MM.1S (cell line): ENCODE measurements at regions not wholly inside any gene's neighbourhood (a gene's known extent, or its start where the extent isn't known, plus 50 kb on each side); places are given as distances from the start of the nearest gene placed in this dataset.

ENCODE experiments used
- DNase-seq: peaks from one replicate; pipeline ENCODE4 v3.0.0-alpha.2; 2015
- H2AFZ ChIP-seq: fragments of 300-600 bp; sonication (generic); 2 replicates; pipeline ENCODE4 v1.6.0; 2016; ENCODE audit warnings: antibody characterized with exemption, low read length
- H3F3A ChIP-seq: fragments of 300-600 bp; sonication (generic); 2 replicates; pipeline ENCODE4 v1.6.1; 2016; ENCODE audit warnings: mild to moderate bottlenecking, antibody characterized with exemption, low read length, moderate library complexity, mixed read lengths; ENCODE audit not compliant: insufficient read depth
- H3K27ac ChIP-seq: fragments of 300-600 bp; sonication (generic); 2 replicates; pipeline ENCODE4 v1.5.1; 2016; ENCODE audit warnings: mild to moderate bottlenecking, low read length
- H3K27me3 ChIP-seq: fragments of 300-600 bp; sonication (generic); replicated peaks from 2 replicates; pipeline ENCODE4 v1.6.0; 2016; ENCODE audit warnings: low read length; ENCODE audit not compliant: insufficient read depth
- H3K36me3 ChIP-seq: fragments of 300-600 bp; sonication (generic); replicated peaks from 2 replicates; pipeline ENCODE4 v1.6.1; 2016; ENCODE audit warnings: mild to moderate bottlenecking, low read length, mixed read lengths; ENCODE audit not compliant: insufficient read depth
- H3K4me1 ChIP-seq: fragments of 300-600 bp; sonication (generic); 2 replicates; pipeline ENCODE4 v1.6.1; 2016; ENCODE audit warnings: low read length, mixed read lengths
- H3K4me2 ChIP-seq: fragments of 300-600 bp; sonication (generic); 2 replicates; pipeline ENCODE4 v1.6.0; 2016; ENCODE audit warnings: low read depth, low read length
- H3K4me3 ChIP-seq: fragments of 300-600 bp; sonication (generic); 2 replicates; pipeline ENCODE4 v1.5.1; 2016; ENCODE audit warnings: low read length, mixed read lengths
- H3K79me2 ChIP-seq: fragments of 300-600 bp; sonication (generic); 2 replicates; pipeline ENCODE4 v1.6.1; 2016; ENCODE audit warnings: mixed run types, low read length, mixed read lengths
- H3K9ac ChIP-seq: fragments of 300-600 bp; sonication (generic); 2 replicates; pipeline ENCODE4 v1.6.1; 2016; ENCODE audit warnings: low read length, mixed read lengths
- H3K9me2 ChIP-seq: fragments of 300-600 bp; sonication (generic); replicated peaks from 2 replicates; pipeline ENCODE4 v1.6.1; 2016; ENCODE audit warnings: mild to moderate bottlenecking, low read length, mixed read lengths; ENCODE audit not compliant: insufficient read depth
- H3K9me3 ChIP-seq: fragments of 300-600 bp; sonication (generic); replicated peaks from 2 replicates; pipeline ENCODE4 v1.6.1; 2016; ENCODE audit warnings: mild to moderate bottlenecking, low read length, mixed read lengths; ENCODE audit not compliant: insufficient read depth
- H4K20me1 ChIP-seq: fragments of 300-600 bp; sonication (generic); 2 replicates; pipeline ENCODE4 v1.6.1; 2016; ENCODE audit warnings: mild to moderate bottlenecking, low read length, moderate library complexity, mixed read lengths; ENCODE audit not compliant: insufficient read depth
- CTCF ChIP-seq: fragments of 300-600 bp; sonication (generic); IDR thresholded peaks from 2 replicates; pipeline ENCODE4 v1.5.1; 2016; ENCODE audit warnings: antibody characterized with exemption, low read length, mixed read lengths
- EZH2 ChIP-seq: fragments of 300-600 bp; sonication (generic); optimal IDR thresholded peaks from 2 replicates; pipeline ENCODE3; 2017; ENCODE audit warnings: low read depth, mild to moderate bottlenecking, antibody characterized with exemption, low read length, mixed read lengths
- EZH2phosphoT487 ChIP-seq: fragments of 300-600 bp; sonication (generic); IDR thresholded peaks from 2 replicates; pipeline ENCODE4 v1.6.1; 2018; ENCODE audit warnings: antibody characterized with exemption, low read length

DNA sequence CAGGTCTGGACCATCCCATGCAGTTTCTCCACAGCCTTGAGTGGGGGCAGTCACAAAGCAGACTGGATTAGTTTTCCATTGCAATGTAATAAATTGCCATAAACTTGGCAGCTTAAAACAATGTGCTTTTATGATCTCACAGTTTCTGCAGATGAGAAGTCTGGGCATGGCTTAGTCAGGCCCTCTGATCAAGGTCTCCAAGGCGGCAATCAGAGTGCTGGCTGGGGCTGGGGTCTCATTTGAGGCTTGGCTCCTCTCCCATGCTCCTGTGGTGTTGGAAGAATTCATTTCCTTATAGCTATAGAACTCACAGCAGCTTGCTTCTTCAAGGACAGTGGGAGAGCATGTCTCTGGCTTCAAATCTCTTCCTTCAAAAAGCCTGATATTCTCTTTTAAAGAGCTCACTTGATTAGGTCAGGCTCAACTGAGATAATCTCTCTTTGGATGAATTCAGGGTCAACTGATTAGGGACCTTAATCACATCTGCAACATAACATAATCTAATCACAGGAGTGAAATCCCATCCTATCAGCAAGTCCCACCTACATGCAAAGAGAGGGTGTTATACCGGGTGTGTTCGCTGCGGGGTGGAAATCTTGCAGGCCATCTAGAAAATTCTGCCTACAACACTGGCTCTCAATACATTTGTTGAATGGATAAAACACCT lies 77.4 kb upstream of the SULF2 start:
- H3K4me2 ChIP-seq, result no peak overlapping the region
- H3K36me3 ChIP-seq, result no peaks in the 10 kb centered on the region
- H3K9ac ChIP-seq, result no peak overlapping the region
- no peaks in the 10 kb centered on the region for H3F3A ChIP-seq
- H3K4me3 ChIP-seq, result no peak overlapping the region
- H3K9me2 ChIP-seq, result no peaks in the 10 kb centered on the region
- no peak overlapping the region for H2AFZ ChIP-seq
- no peaks in the 10 kb centered on the region for H4K20me1 ChIP-seq
- no peaks in the 10 kb centered on the region for H3K27me3 ChIP-seq
- H3K4me1 ChIP-seq, result peaks cover 10% of the 10 kb centered on the region
- H3K9me3 ChIP-seq, result no peaks in the 10 kb centered on the region
- H3K79me2 ChIP-seq, result no peaks in the 10 kb centered on the region
- DNase-seq, result no peak
- no peak overlapping the region for H3K27ac ChIP-seq
- TF ChIP-seq EZH2 (no peak), EZH2phosphoT487 (no peak), CTCF (no peak)

- no peak overlapping the region for H3K4me2 ChIP-seq
- no peak overlapping the region for H3K27ac ChIP-seq
- no peaks in the 10 kb centered on the region for H3K79me2 ChIP-seq
- peaks cover 4% of the 10 kb centered on the region; the same call in 1 of the 2 replicates for H3F3A ChIP-seq
- no peaks in the 10 kb centered on the region for H3K9me3 ChIP-seq
- H3K4me3 ChIP-seq, result no peak overlapping the region
- no peaks in the 10 kb centered on the region for H3K36me3 ChIP-seq
- no peaks in the 10 kb centered on the region for H4K20me1 ChIP-seq
- H3K9ac ChIP-seq, result no peak overlapping the region
- TF ChIP-seq EZH2, result no peak
- TF ChIP-seq CTCF, result no peak
- TF ChIP-seq EZH2phosphoT487, result no peak
- peaks cover 26% of the 10 kb centered on the region for H3K4me1 ChIP-seq
- H2AFZ ChIP-seq, result no peak overlapping the region
- no peaks in the 10 kb centered on the region for H3K27me3 ChIP-seq
- no peaks in the 10 kb centered on the region for H3K9me2 ChIP-seq
- no peak for DNase-seq
Measured at GRCh38 chr20:47861116-47861515, 75.8 kb upstream of the SULF2 start.

DNA sequence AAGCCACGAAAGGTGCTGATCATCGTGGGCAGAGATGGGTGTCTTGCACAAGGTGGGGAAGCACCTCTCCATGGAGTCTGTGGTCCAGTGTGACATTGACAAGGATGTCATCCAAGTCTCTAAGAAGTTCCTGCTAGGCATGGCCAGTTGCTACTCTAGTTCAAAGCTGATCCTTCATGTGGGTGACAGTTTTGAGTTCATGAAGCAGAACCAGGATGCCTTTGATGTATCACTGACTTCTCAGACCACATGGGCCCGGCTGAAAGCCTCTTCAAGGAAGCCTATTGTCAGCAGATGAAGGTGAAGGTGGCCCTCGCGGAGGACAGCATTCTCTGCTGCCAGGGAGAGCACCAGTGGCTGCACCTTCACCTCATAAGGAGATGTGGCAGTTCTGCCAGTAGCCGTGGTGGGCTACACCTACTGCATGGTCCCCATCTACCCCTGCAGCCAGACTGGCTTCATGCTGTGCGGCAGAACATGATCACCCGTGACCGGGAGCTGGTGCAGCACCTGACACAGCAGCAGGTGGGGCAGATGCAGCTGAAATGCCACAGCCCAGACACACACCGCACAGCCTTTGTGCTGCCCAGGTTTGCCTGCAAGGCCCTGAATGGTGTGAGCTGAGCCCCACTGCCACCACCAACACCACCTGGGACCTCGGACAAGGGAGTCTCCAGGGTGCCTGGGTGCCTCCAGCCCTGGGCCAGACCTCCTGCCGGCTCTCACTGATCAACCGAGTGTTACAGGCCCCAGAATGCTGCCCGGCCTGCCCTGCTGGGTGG lies 75.0 kb upstream of the SULF2 start:
- no peaks in the 10 kb centered on the region for H3K27me3 ChIP-seq
- no peaks in the 10 kb centered on the region for H4K20me1 ChIP-seq
- H3K4me2 ChIP-seq, result no peak overlapping the region
- H2AFZ ChIP-seq, result no peak overlapping the region
- H3K9me2 ChIP-seq, result no peaks in the 10 kb centered on the region
- H3K9ac ChIP-seq, result no peak overlapping the region
- no peaks in the 10 kb centered on the region for H3K79me2 ChIP-seq
- TF ChIP-seq EZH2, result no peak
- no peak for TF ChIP-seq EZH2phosphoT487
- no peak for TF ChIP-seq CTCF
- H3K4me3 ChIP-seq, result no peak overlapping the region
- H3F3A ChIP-seq, result peaks cover 4% of the 10 kb centered on the region; the same call in 1 of the 2 replicates
- no peaks in the 10 kb centered on the region for H3K9me3 ChIP-seq
- peaks cover 31% of the 10 kb centered on the region for H3K4me1 ChIP-seq
- no peak for DNase-seq
- H3K36me3 ChIP-seq, result no peaks in the 10 kb centered on the region
- no peak overlapping the region for H3K27ac ChIP-seq
